Mesendoderm (in vitro differentiated cells): ENCODE measurements at regions not wholly inside any gene's neighbourhood (a gene's known extent, or its start where the extent isn't known, plus 50 kb on each side); places are given as distances from the start of the nearest gene placed in this dataset.

Experiments
- DNase-seq: peaks from one replicate; pipeline ENCODE4 v3.0.0; 2013
- H2AK5ac ChIP-seq: 2 replicates; pipeline ENCODE4 v1.6.1; 2013; ENCODE audit warnings: low read length, inconsistent platforms
- H2BK120ac ChIP-seq: 2 replicates; pipeline ENCODE4 v1.6.1; 2013; ENCODE audit warnings: low read depth, mild to moderate bottlenecking, low read length, moderate library complexity, mixed read lengths
- H2BK15ac ChIP-seq: replicated peaks from 2 replicates; pipeline ENCODE4 v1.6.1; 2013; ENCODE audit warnings: low read depth, mild to moderate bottlenecking, moderate library complexity
- H2BK5ac ChIP-seq: 2 replicates; pipeline ENCODE4 v1.6.1; 2013; ENCODE audit warnings: low read length, inconsistent platforms
- H3K18ac ChIP-seq: 2 replicates; pipeline ENCODE4 v1.6.1; 2013; ENCODE audit warnings: mild to moderate bottlenecking, low read length, mixed read lengths
- H3K23ac ChIP-seq: one replicate; pipeline ENCODE4 v1.6.1; 2013; ENCODE audit warnings: low read length
- H3K27ac ChIP-seq: 2 replicates; pipeline ENCODE4 v1.5.1; 2013; ENCODE audit warnings: low read depth, mild to moderate bottlenecking, inconsistent platforms, low read length, moderate library complexity
- H3K27me3 ChIP-seq: 2 replicates; pipeline ENCODE4 v1.6.1; 2013; ENCODE audit warnings: low read length, control low read depth, mild to moderate bottlenecking, inconsistent platforms; ENCODE audit not compliant: insufficient read depth, poor library complexity
- H3K36me3 ChIP-seq: 2 replicates; pipeline ENCODE4 v1.6.1; 2013; ENCODE audit warnings: low read length, inconsistent platforms; ENCODE audit not compliant: control insufficient read depth, insufficient read depth
- H3K4ac ChIP-seq: one replicate; pipeline ENCODE4 v1.6.1; 2013; ENCODE audit warnings: low read depth, mild to moderate bottlenecking, low read length, moderate library complexity
- H3K4me1 ChIP-seq: 2 replicates; pipeline ENCODE4 v1.6.1; 2013; ENCODE audit warnings: low read depth, low read length, inconsistent platforms; ENCODE audit not compliant: control insufficient read depth
- H3K4me2 ChIP-seq: 2 replicates; pipeline ENCODE4 v1.6.1; 2013; ENCODE audit warnings: low read length
- H3K4me3 ChIP-seq: 2 replicates; pipeline ENCODE4 v1.5.1; 2013; ENCODE audit warnings: mild to moderate bottlenecking, low read length
- H3K56ac ChIP-seq: one replicate; pipeline ENCODE4 v1.6.1; 2013; ENCODE audit warnings: low read length
- H3K79me1 ChIP-seq: 2 replicates; pipeline ENCODE4 v1.6.1; 2013; ENCODE audit warnings: low read length, inconsistent platforms
- H3K79me2 ChIP-seq: 2 replicates; pipeline ENCODE4 v1.6.1; 2013; ENCODE audit warnings: mild to moderate bottlenecking, low read length; ENCODE audit not compliant: control insufficient read depth, insufficient read depth
- H3K9ac ChIP-seq: 2 replicates; pipeline ENCODE4 v1.6.1; 2013; ENCODE audit warnings: low read length, inconsistent platforms
- H4K5ac ChIP-seq: one replicate; pipeline ENCODE4 v1.6.1; 2013; ENCODE audit warnings: low read length
- H4K8ac ChIP-seq: one replicate; pipeline ENCODE4 v1.6.1; 2013; ENCODE audit warnings: low read depth, mild to moderate bottlenecking, control low read depth, low read length, moderate library complexity
- WGBS: extraction: QIAGEN DNeasy Blood & Tissue Kit; methylation state at CpG from one replicate; pipeline ENCODE4 v1.1.7; 2013; ENCODE audit warnings: low lambda C conversion rate, missing lambda C conversion rate; ENCODE audit not compliant: insufficient coverage; ENCODE audit errors: extremely low coverage; 5-methylcytosine and 5-hydroxymethylcytosine counted together

- Histone ChIP-seq H3K27me3 (no peaks in the 10 kb centered on the region), H3K4me3 (no peak overlapping the region), H3K23ac (no peak overlapping the region), H3K79me2 (no peaks in the 10 kb centered on the region), H4K8ac (no peak overlapping the region), H3K27ac (no peak overlapping the region), H3K4me1 (no peaks in the 10 kb centered on the region), H2AK5ac (no peak overlapping the region), H3K4ac (no peak overlapping the region), H3K18ac (no peak overlapping the region), H2BK15ac (no peak overlapping the region), H2BK120ac (no peak overlapping the region), H2BK5ac (no peak overlapping the region), H4K5ac (no peak overlapping the region), H3K36me3 (no peaks in the 10 kb centered on the region), H3K79me1 (no peaks in the 10 kb centered on the region), H3K9ac (no peak overlapping the region), H3K56ac (no peak overlapping the region), H3K4me2 (no peak overlapping the region)
- no CpG with 5 or more reads among the region's 1 CpG for WGBS
- DNase-seq, result peak; percentile 46
Measured at GRCh38 chr4:31674313-31674947, 954.3 kb downstream of the PCDH7 start.

GRCh38 chr4:31678356-31678755, 958.2 kb downstream of the PCDH7 start:
- Histone ChIP-seq H3K79me1 (no peaks in the 10 kb centered on the region), H3K4me1 (no peaks in the 10 kb centered on the region), H3K4me2 (no peak overlapping the region), H2AK5ac (no peak overlapping the region), H3K4ac (no peak overlapping the region), H3K9ac (no peak overlapping the region), H4K8ac (no peak overlapping the region), H2BK120ac (no peak overlapping the region), H3K27ac (no peak overlapping the region), H3K23ac (no peak overlapping the region), H2BK5ac (no peak overlapping the region), H2BK15ac (no peak overlapping the region), H3K4me3 (no peak overlapping the region), H3K56ac (no peak overlapping the region), H4K5ac (no peak overlapping the region), H3K79me2 (no peaks in the 10 kb centered on the region), H3K18ac (no peak overlapping the region), H3K27me3 (no peaks in the 10 kb centered on the region), H3K36me3 (no peaks in the 10 kb centered on the region)
- DNase-seq, result no peak
- no CpG with 5 or more reads among the region's 1 CpG for WGBS

- Histone ChIP-seq H3K27ac (no peak overlapping the region), H3K4me1 (no peaks in the 10 kb centered on the region), H3K9ac (no peak overlapping the region), H4K8ac (no peak overlapping the region), H3K27me3 (no peaks in the 10 kb centered on the region), H3K56ac (no peak overlapping the region), H3K18ac (no peak overlapping the region), H4K5ac (no peak overlapping the region), H2BK120ac (no peak overlapping the region), H2BK5ac (no peak overlapping the region), H3K36me3 (no peaks in the 10 kb centered on the region), H3K23ac (no peak overlapping the region), H3K4ac (no peak overlapping the region), H3K4me2 (no peak overlapping the region), H3K79me2 (no peaks in the 10 kb centered on the region), H3K79me1 (no peaks in the 10 kb centered on the region), H2AK5ac (no peak overlapping the region), H3K4me3 (no peak overlapping the region), H2BK15ac (no peak overlapping the region)
- DNase-seq, result no peak
- WGBS, result no CpG with 5 or more reads among the region's 3 CpGs
Measured at GRCh38 chr4:31682796-31683195, 962.6 kb downstream of the PCDH7 start.

GRCh38 chr4:31687717-31688342, 967.7 kb downstream of the PCDH7 start:
- H3K4ac ChIP-seq, result no peak overlapping the region

DNA sequence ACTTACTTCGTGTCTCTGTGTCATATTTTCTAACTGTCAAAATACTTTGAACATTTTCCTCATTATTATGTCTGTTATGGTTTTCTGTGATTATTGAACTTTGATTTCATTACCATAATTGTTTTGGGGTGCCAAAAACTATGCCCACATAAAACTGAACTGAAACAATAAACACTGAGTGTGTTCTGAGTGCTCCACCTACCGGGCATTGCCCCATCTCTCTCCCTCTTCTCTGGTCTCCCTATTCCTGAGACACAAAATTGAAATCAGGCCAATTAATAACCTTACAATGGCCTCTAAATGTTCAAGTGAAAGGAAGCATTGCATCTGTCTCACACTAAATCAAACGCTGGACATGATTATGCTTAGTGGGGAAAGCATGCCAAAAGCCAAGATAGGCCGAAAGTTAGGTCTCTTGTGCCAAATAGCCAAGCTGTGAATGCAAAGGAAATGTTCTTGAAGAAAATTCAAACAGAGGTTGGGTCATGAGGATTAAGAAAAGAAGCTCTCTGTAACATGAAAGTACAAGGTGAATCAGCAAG, 972.3 kb downstream of the PCDH7 start:
- H2BK120ac ChIP-seq, result no peak overlapping the region
- no peak overlapping the region for H3K4me2 ChIP-seq
- no peak overlapping the region for H2BK5ac ChIP-seq
- no peak overlapping the region for H3K18ac ChIP-seq
- H3K4ac ChIP-seq, result no peak overlapping the region
- no peak overlapping the region for H3K9ac ChIP-seq
- no peak overlapping the region for H2AK5ac ChIP-seq
- no peak overlapping the region for H3K56ac ChIP-seq
- H4K8ac ChIP-seq, result no peak overlapping the region
- H3K23ac ChIP-seq, result no peak overlapping the region
- no CpG with 5 or more reads among the region's 4 CpGs for WGBS
- no peaks in the 10 kb centered on the region for H3K79me1 ChIP-seq
- H2BK15ac ChIP-seq, result no peak overlapping the region
- DNase-seq, result no peak
- no peaks in the 10 kb centered on the region for H3K36me3 ChIP-seq
- H3K27ac ChIP-seq, result no peak overlapping the region
- H4K5ac ChIP-seq, result no peak overlapping the region
- H3K79me2 ChIP-seq, result no peaks in the 10 kb centered on the region
- H3K27me3 ChIP-seq, result no peaks in the 10 kb centered on the region
- no peak overlapping the region for H3K4me3 ChIP-seq
- H3K4me1 ChIP-seq, result no peaks in the 10 kb centered on the region

More at GRCh38 chr4:31687717-31688342, 967.7 kb downstream of the PCDH7 start:
- H2BK120ac ChIP-seq, result no peak overlapping the region
- DNase-seq, result no peak
- H3K18ac ChIP-seq, result no peak overlapping the region
- H4K8ac ChIP-seq, result no peak overlapping the region
- no CpG with 5 or more reads among the region's 3 CpGs for WGBS
- H3K79me1 ChIP-seq, result no peaks in the 10 kb centered on the region
- H3K79me2 ChIP-seq, result no peaks in the 10 kb centered on the region
- no peaks in the 10 kb centered on the region for H3K4me1 ChIP-seq
- no peak overlapping the region for H2BK15ac ChIP-seq
- H3K36me3 ChIP-seq, result no peaks in the 10 kb centered on the region
- H3K23ac ChIP-seq, result no peak overlapping the region
- H3K27me3 ChIP-seq, result no peaks in the 10 kb centered on the region
- H3K4me3 ChIP-seq, result no peak overlapping the region
- no peak overlapping the region for H2AK5ac ChIP-seq
- H3K56ac ChIP-seq, result no peak overlapping the region
- no peak overlapping the region for H2BK5ac ChIP-seq
- no peak overlapping the region for H4K5ac ChIP-seq
- no peak overlapping the region for H3K4me2 ChIP-seq
- no peak overlapping the region for H3K27ac ChIP-seq
- H3K9ac ChIP-seq, result no peak overlapping the region
